ENCODE measurements at regions not wholly inside any gene's neighbourhood (a gene's known extent, or its start where the extent isn't known, plus 50 kb on each side); places are given as distances from the start of the nearest gene placed in this dataset.

- WGBS = 19% methylated on average over 6 of the region's 6 CpGs
- no peak for DNase-seq (ENCODE audit: extremely low spot score)
- Histone ChIP-seq H3K4me3 (ENCODE audit: low read depth, low read length) (no peak overlapping the region), H3K36me3 (ENCODE audit: insufficient read depth) (no peaks in the 10 kb centered on the region), H3K4me1 (ENCODE audit: insufficient read depth) (no peaks in the 10 kb centered on the region), H3K27ac (ENCODE audit: low read depth) (no peak overlapping the region)
Measured at GRCh38 chr6:14984519-14984853, 261.4 kb upstream of the JARID2 start.

- no peak overlapping the region for H3K4me3 ChIP-seq (ENCODE audit: low read depth, low read length)
- 89% methylated on average over 4 of the region's 4 CpGs for WGBS
- no peaks in the 10 kb centered on the region for H3K36me3 ChIP-seq (ENCODE audit: insufficient read depth)
- DNase-seq (ENCODE audit: extremely low spot score) = no peak
- H3K4me1 ChIP-seq (ENCODE audit: insufficient read depth) = no peaks in the 10 kb centered on the region
- no peak overlapping the region for H3K27ac ChIP-seq (ENCODE audit: low read depth)
Measured at GRCh38 chr6:14985366-14985765, 260.5 kb upstream of the JARID2 start.

GRCh38 chr6:14986370-14986769, 259.5 kb upstream of the JARID2 start:
- Histone ChIP-seq H3K36me3 (ENCODE audit: insufficient read depth) (no peaks in the 10 kb centered on the region), H3K4me3 (ENCODE audit: low read depth, low read length) (no peak overlapping the region), H3K4me1 (ENCODE audit: insufficient read depth) (no peaks in the 10 kb centered on the region), H3K27ac (ENCODE audit: low read depth) (no peak overlapping the region)
- WGBS = 82% methylated on average over 7 of the region's 7 CpGs
- DNase-seq (ENCODE audit: extremely low spot score) = no peak

DNA sequence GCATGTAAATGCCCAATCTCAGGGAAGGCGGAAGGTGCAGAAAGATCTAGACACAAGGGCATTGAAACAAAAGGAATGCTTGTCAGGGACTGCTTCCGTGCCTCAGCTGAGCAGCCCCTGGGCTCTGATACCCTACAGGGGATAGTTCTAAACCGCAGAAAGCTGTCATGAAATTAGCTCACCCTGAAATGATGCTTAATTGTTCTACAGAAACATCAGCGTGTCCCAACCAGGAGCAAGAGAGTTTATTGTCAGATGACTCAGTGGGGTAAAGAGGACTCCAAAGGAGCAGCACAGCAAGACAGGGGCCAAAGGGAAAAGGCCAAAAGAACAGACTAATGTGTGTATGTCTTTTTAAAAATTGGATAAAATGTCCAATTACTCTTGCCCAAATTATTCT, 258.4 kb upstream of the JARID2 start:
- Histone ChIP-seq H3K27ac (ENCODE audit: low read depth) (no peak overlapping the region), H3K4me1 (ENCODE audit: insufficient read depth) (no peaks in the 10 kb centered on the region), H3K36me3 (ENCODE audit: insufficient read depth) (no peaks in the 10 kb centered on the region), H3K4me3 (ENCODE audit: low read depth, low read length) (no peak overlapping the region)
- WGBS = 94% methylated on average over 4 of the region's 4 CpGs
- DNase-seq (ENCODE audit: extremely low spot score) = no peak

- no peaks in the 10 kb centered on the region for H3K36me3 ChIP-seq (ENCODE audit: insufficient read depth)
- no peak overlapping the region for H3K4me3 ChIP-seq (ENCODE audit: low read depth, low read length)
- no peak for DNase-seq (ENCODE audit: extremely low spot score)
- 98% methylated on average over 3 of the region's 3 CpGs for WGBS
- H3K27ac ChIP-seq (ENCODE audit: low read depth) = no peak overlapping the region
- no peaks in the 10 kb centered on the region for H3K4me1 ChIP-seq (ENCODE audit: insufficient read depth)
Measured at GRCh38 chr6:14992382-14992781, 253.5 kb upstream of the JARID2 start.

DNA sequence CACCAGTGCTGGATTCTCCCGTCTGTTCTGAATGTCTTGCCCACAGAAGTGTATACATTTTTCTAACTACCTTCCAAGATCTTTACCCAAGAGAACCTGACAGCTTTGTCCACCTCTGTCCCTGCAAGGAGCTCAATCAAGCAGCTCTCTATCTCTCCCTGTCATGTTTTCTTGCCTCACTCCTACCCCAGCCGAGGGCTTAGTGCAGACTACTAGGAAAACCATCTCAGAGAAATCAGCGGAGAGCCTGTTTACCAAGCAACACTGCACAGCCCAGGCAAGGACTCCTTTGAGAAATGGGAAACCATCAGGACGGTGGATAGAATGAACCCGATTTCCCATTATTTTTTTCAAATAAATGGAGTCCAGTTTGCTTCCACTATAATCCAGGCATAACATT, 250.7 kb upstream of the JARID2 start:
- WGBS = 55% methylated on average over 5 of the region's 5 CpGs
- Histone ChIP-seq H3K4me1 (ENCODE audit: insufficient read depth) (no peaks in the 10 kb centered on the region), H3K4me3 (ENCODE audit: low read depth, low read length) (no peak overlapping the region), H3K36me3 (ENCODE audit: insufficient read depth) (no peaks in the 10 kb centered on the region), H3K27ac (ENCODE audit: low read depth) (no peak overlapping the region)
- no peak for DNase-seq (ENCODE audit: extremely low spot score)

DNA sequence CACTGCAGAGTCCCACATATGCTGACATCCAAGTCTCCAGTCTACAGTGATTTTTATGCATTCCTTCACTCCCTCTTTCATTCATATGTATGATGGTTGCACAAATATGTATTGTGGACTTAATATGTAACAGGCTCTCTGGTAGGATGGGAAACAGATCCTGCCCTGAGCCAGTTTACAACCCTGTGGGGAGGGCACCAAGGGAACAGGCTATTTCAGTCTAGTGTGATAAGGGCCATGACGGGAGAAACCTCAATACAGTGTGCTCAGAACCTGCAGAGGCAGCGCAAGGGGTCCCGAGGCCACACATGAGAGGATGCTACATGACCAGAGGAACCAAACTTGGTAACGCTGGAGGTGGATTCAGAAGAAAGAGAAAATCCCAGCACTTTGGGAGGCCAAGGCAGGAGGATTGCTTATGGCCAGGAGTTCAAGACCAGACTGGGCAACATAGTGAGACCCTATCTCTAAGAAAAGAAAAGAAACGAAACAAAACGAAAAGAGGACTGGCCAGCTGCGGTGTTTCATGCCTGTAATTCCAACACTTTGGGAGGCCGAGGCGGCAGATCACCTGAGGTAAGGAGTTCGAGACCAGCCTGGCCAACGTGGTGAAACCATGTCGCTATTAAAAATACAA, 249.8 kb upstream of the JARID2 start:
- DNase-seq (ENCODE audit: extremely low spot score) = no peak
- Histone ChIP-seq H3K36me3 (ENCODE audit: insufficient read depth) (no peaks in the 10 kb centered on the region), H3K4me1 (ENCODE audit: insufficient read depth) (no peaks in the 10 kb centered on the region), H3K27ac (ENCODE audit: low read depth) (no peak overlapping the region), H3K4me3 (ENCODE audit: low read depth, low read length) (no peak overlapping the region)
- WGBS = 95% methylated on average over 12 of the region's 12 CpGs

DNA sequence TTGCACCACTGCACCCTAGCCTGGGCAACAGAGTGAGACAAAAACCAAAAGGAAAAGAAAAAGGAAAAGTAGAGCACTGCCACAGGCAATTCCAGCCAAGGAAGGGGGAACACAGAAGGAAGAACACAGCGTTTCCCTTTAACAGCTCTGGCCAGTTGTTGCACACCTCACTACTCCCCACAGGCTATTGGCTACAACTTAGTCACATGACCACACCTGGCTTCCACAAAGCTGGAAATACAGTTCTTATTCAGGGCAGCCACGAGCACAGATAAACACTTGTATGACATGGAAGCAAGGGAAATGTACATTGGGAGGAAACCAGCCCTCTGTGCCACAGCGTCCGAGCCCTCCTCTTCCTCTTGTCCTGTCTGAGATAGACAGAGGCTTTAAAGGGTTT, 249.0 kb upstream of the JARID2 start:
- H3K36me3 ChIP-seq (ENCODE audit: insufficient read depth) = no peaks in the 10 kb centered on the region

GRCh38 chr6:14997507-14997906, 248.4 kb upstream of the JARID2 start:
- H3K36me3 ChIP-seq (ENCODE audit: insufficient read depth) = no peaks in the 10 kb centered on the region
- DNase-seq (ENCODE audit: extremely low spot score) = no peak
- 85% methylated on average over 1 of the region's 1 CpG for WGBS
- H3K27ac ChIP-seq (ENCODE audit: low read depth) = no peak overlapping the region
- no peaks in the 10 kb centered on the region for H3K4me1 ChIP-seq (ENCODE audit: insufficient read depth)
- no peak overlapping the region for H3K4me3 ChIP-seq (ENCODE audit: low read depth, low read length)

More for the DNA sequence above, 249.0 kb upstream of the JARID2 start:
- no peak overlapping the region for H3K27ac ChIP-seq (ENCODE audit: low read depth)
- no peaks in the 10 kb centered on the region for H3K4me1 ChIP-seq (ENCODE audit: insufficient read depth)
- no peak overlapping the region for H3K4me3 ChIP-seq (ENCODE audit: low read depth, low read length)
- no peak for DNase-seq (ENCODE audit: extremely low spot score)
- WGBS = 69% methylated on average over 4 of the region's 4 CpGs

DNA sequence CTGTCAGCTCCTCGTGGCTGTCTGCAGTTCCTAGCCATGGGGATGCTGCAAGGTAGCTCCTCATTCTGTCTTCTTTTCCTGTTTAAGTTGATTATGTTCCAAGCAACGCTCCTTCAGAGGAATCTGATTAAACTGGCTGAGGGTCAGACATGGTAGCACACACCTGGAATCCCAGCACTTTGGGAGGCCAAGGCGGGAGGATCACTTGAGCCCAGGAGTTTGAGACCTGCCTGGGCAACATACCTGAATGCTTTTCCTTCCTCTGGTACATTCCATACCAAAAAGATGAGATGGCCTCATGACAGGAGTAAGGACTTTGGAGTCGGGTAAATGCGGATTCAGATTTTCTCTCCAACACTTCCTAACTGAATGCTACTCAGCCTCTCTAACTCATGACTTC, 246.8 kb upstream of the JARID2 start:
- Histone ChIP-seq H3K4me1 (ENCODE audit: insufficient read depth) (no peaks in the 10 kb centered on the region), H3K36me3 (ENCODE audit: insufficient read depth) (no peaks in the 10 kb centered on the region), H3K27ac (ENCODE audit: low read depth) (no peak overlapping the region), H3K4me3 (ENCODE audit: low read depth, low read length) (no peak overlapping the region)
- no peak for DNase-seq (ENCODE audit: extremely low spot score)
- WGBS = 89% methylated on average over 5 of the region's 5 CpGs

DNA sequence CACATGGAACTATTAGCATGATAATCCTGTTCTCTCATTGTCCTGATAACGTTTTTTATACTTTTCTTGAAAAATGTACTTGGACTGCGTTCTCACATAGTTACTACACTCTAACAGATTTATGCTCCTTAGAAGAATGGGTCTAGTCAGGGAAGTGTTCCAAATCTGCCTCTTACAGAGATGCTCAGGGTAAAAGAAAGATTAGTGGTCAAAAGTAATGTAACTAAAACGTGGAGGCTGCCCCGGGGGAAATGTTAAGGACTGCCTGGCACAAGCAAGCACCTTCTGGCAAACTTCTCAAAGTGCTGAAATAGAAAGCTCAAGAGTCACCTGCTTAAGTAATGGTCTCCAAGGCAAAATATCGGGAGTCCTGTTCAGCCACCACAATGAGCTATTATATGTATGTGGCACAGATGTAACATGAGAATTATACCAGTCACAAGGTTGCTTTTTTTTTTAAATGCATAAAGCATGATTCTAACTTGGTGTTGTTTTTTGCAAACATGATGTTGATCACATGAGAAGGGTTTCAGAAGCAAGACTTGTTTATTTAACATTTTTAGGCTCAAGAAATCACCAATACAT, 244.5 kb upstream of the JARID2 start:
- WGBS = 44% methylated on average over 5 of the region's 5 CpGs
- Histone ChIP-seq H3K36me3 (ENCODE audit: insufficient read depth) (no peaks in the 10 kb centered on the region), H3K4me1 (ENCODE audit: insufficient read depth) (no peaks in the 10 kb centered on the region), H3K4me3 (ENCODE audit: low read depth, low read length) (no peak overlapping the region), H3K27ac (ENCODE audit: low read depth) (no peak overlapping the region)
- no peak for DNase-seq (ENCODE audit: extremely low spot score)

GRCh38 chr6:15008269-15008668, 237.6 kb upstream of the JARID2 start:
- Histone ChIP-seq H3K4me3 (ENCODE audit: low read depth, low read length) (no peak overlapping the region), H3K4me1 (ENCODE audit: insufficient read depth) (no peaks in the 10 kb centered on the region), H3K36me3 (ENCODE audit: insufficient read depth) (no peaks in the 10 kb centered on the region), H3K27ac (ENCODE audit: low read depth) (no peak overlapping the region)
- no peak for DNase-seq (ENCODE audit: extremely low spot score)

DNA sequence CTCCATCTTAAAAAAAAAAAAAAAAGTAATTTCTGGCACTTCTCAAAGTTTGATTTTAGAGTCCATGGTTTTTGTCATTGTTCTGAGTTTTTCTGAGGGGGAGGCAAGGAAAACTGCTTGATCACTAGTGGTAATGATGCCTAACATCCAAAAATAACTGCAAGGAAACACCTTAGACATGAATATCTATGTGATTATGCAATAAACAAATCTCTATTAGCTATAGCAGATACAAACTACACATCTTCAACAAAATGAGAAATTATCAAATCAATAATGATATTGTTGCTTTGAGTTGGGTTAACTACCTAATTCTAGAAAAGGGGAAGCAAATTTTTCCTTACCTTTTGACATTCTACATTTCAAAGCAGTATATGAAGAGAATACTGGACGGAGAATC, 230.9 kb upstream of the JARID2 start:
- no peaks in the 10 kb centered on the region for H3K36me3 ChIP-seq (ENCODE audit: insufficient read depth)
- H3K4me1 ChIP-seq (ENCODE audit: insufficient read depth) = no peaks in the 10 kb centered on the region
- WGBS = 92% methylated on average over 1 of the region's 1 CpG
- H3K27ac ChIP-seq (ENCODE audit: low read depth) = no peak overlapping the region
- no peak overlapping the region for H3K4me3 ChIP-seq (ENCODE audit: low read depth, low read length)
- no peak for DNase-seq (ENCODE audit: extremely low spot score)

- Histone ChIP-seq H3K36me3 (ENCODE audit: insufficient read depth) (no peaks in the 10 kb centered on the region), H3K4me1 (ENCODE audit: insufficient read depth) (no peaks in the 10 kb centered on the region), H3K4me3 (ENCODE audit: low read depth, low read length) (no peak overlapping the region), H3K27ac (ENCODE audit: low read depth) (no peak overlapping the region)
- DNase-seq (ENCODE audit: extremely low spot score) = no peak
- 47% methylated on average over 6 of the region's 6 CpGs for WGBS
Measured at GRCh38 chr6:15016813-15017212, 229.1 kb upstream of the JARID2 start.

DNA sequence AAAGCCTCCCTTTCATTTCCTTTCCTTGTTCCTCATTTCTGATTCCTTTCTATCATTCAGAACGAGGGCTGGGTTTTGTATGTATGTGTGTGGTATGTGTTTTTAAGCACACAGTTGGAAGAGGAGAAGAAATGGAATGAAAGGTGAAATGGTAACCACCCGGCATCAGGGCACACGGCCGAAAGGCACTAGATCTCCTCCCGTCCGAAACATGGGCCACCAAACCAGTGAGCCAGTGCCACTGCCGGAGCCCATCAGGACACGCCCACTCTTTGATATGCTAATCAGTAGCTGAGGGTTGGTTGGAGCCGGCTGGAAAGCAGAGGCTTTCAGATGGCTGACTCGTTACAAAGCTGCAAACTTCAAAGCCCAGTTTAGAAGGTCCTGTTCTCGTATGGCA, 228.6 kb upstream of the JARID2 start:
- H3K36me3 ChIP-seq (ENCODE audit: insufficient read depth) = no peaks in the 10 kb centered on the region
- no peak overlapping the region for H3K27ac ChIP-seq (ENCODE audit: low read depth)
- WGBS = 31% methylated on average over 11 of the region's 11 CpGs
- H3K4me3 ChIP-seq (ENCODE audit: low read depth, low read length) = no peak overlapping the region
- no peak for DNase-seq (ENCODE audit: extremely low spot score)
- no peaks in the 10 kb centered on the region for H3K4me1 ChIP-seq (ENCODE audit: insufficient read depth)

Measured in urinary bladder (tissue), 3 donors.